BJ (cell line): ENCODE measurements at regions not wholly inside any gene's neighbourhood (a gene's known extent, or its start where the extent isn't known, plus 50 kb on each side); places are given as distances from the start of the nearest gene placed in this dataset.

Source experiments
- CTCF ChIA-PET: fragments of 350-600 bp; formaldehyde crosslinking; extraction: SDS; loops from one replicate; lab custom pipeline; 2021; ENCODE audit warnings: antibody characterized with exemption, inconsistent platforms; lab: Yijun Ruan, JAX
- POLR2A ChIA-PET: fragments of 300-600 bp; sonication (Branson Sonifier 250); formaldehyde crosslinking; extraction: SDS; loops from one replicate; lab custom pipeline; 2021; ENCODE audit warnings: antibody characterized with exemption; lab: Charles Lee
- DNase-seq: peaks from one replicate; pipeline ENCODE4 v3.0.0-alpha.2; 2011; ENCODE audit warnings: low read depth
- H3K27me3 ChIP-seq: 2 replicates; pipeline ENCODE4 v1.6.0; 2011; ENCODE audit warnings: low read length; ENCODE audit not compliant: control insufficient read depth, insufficient read depth
- H3K36me3 ChIP-seq: 2 replicates; pipeline ENCODE4 v1.5.1; 2011; ENCODE audit warnings: low read length; ENCODE audit not compliant: control insufficient read depth, insufficient read depth
- H3K4me3 ChIP-seq: 2 replicates; pipeline ENCODE4 v1.5.1; 2011; ENCODE audit warnings: low read depth, mild to moderate bottlenecking, control low read depth, low read length
- TF ChIP-seq, protein P1 (sequence below): IDR thresholded peaks from 2 replicates; pipeline ENCODE4 v1.5.1; 2011; ENCODE audit warnings: low read depth, mild to moderate bottlenecking, control low read depth, inconsistent platforms, low read length, moderate library complexity; ENCODE audit not compliant: insufficient read depth

DNA sequence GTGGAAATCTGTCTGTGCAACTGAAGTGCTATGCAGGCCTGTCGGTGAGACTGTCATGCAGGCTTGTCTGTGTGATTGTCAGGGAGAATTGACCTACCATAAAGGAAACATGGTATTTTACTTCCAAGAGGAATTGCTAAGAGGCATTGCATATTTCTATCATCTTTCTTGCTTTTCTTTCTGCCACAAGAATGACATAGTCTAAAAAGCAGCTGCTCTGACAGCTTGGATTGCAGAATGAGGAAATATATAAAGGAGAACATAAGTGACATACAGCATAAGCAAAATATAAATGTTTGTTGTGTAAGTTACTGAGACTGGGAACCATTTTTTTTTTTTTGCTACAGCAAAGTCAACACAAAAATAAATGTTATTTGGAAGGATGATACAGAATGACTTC is 105.1 kb downstream of the MANEA start:
- ChIA-PET CTCF (no interaction called here), POLR2A (no interaction called here)
- no peaks in the 10 kb centered on the region for H3K36me3 ChIP-seq
- no peak overlapping the region for H3K4me3 ChIP-seq
- H3K27me3 ChIP-seq: no peaks in the 10 kb centered on the region
- TF ChIP-seq, protein P1, sequence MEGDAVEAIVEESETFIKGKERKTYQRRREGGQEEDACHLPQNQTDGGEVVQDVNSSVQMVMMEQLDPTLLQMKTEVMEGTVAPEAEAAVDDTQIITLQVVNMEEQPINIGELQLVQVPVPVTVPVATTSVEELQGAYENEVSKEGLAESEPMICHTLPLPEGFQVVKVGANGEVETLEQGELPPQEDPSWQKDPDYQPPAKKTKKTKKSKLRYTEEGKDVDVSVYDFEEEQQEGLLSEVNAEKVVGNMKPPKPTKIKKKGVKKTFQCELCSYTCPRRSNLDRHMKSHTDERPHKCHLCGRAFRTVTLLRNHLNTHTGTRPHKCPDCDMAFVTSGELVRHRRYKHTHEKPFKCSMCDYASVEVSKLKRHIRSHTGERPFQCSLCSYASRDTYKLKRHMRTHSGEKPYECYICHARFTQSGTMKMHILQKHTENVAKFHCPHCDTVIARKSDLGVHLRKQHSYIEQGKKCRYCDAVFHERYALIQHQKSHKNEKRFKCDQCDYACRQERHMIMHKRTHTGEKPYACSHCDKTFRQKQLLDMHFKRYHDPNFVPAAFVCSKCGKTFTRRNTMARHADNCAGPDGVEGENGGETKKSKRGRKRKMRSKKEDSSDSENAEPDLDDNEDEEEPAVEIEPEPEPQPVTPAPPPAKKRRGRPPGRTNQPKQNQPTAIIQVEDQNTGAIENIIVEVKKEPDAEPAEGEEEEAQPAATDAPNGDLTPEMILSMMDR: no peak
- no peak for DNase-seq

DNA sequence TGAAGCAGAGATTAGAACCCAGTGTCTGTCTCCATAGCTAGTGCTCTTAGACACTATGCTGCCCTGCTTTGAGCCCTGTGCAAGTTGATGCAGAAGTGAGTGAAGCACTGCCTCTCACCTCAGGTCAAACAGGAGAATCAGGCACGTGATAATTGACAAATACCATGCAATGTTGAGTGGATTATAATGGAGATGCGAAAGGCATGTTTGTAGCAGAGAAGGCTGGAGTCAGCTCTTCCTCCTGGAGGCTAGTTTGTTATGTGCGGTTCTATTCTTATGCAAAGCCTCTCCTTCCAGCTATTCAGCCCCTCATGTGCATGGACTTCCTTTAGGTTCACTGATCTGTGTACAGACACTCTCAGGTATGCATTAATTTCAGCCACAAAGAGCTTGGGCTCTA is 108.5 kb downstream of the MANEA start:
- Histone ChIP-seq H3K27me3 (no peaks in the 10 kb centered on the region), H3K4me3 (no peak overlapping the region), H3K36me3 (no peaks in the 10 kb centered on the region)
- TF ChIP-seq, protein P1: no peak
- POLR2A ChIA-PET: no interaction called here
- CTCF ChIA-PET: no interaction called here
- DNase-seq: no peak

DNA sequence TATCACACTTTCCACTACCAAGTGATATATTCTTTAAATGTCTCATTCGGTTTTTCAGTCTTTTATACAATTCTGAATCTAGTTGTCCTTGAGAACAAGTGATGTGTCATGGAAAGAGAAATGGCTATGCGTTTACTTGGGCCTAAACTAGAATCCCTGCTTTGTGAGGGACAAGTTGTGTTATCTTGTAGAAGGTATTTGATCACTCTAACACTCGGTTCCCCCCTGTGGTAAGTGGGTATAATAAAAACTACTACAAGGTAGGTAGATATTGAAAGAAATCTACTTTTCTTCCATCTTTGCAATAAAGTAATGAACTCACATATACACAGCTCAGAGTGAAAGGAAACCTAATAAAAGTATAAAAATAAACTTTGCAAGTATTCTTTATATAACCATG is 108.9 kb downstream of the MANEA start:
- no peaks in the 10 kb centered on the region for H3K27me3 ChIP-seq

DNA sequence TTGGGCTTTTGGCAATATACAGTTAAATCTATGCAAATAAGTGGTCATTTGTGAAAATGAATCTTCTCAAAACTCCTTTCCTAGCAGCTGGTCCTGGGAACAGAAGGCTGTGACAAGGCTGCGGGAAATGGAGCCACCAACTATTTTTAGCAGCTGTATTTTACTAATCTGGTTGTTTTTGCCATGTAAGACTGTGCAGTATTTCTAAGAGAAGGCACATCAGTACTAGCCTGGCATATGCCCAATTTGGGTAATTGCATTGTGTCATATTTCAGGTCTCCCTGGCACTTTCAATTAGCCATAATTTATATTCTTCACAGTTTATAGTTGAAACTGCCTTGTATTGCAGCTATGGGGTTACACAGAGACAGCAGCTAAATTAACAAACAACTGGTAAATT is 109.6 kb downstream of the MANEA start:
- CTCF ChIA-PET: no interaction called here
- no peak for DNase-seq
- TF ChIP-seq, protein P1: no peak
- H3K4me3 ChIP-seq: no peak overlapping the region
- H3K27me3 ChIP-seq: no peaks in the 10 kb centered on the region
- H3K36me3 ChIP-seq: no peaks in the 10 kb centered on the region
- POLR2A ChIA-PET: no interaction called here

More for the DNA sequence above, 108.9 kb downstream of the MANEA start:
- TF ChIP-seq, protein P1: no peak
- no peak overlapping the region for H3K4me3 ChIP-seq
- DNase-seq: no peak
- POLR2A ChIA-PET: no interaction called here
- CTCF ChIA-PET: no interaction called here
- H3K36me3 ChIP-seq: no peaks in the 10 kb centered on the region

DNA sequence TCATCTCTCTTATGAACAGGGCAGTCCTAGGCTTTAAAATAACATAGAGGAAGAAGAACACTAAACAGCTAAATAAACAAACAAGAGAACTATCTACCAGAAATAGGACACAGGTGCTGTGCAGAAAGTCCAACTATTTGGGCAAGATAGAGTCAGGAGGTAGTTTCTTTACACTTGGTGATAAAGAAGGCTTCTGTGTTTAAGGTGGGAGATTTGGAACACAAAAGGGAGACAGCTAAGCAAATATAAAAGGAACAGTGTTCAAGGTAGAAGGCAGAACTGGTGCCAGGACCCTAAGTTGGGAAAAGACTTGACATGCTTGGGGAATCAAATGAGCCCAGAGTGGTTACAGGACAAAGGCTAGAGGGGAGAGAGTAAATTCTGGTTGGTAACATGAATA is 110.5 kb downstream of the MANEA start:
- no peaks in the 10 kb centered on the region for H3K27me3 ChIP-seq
- TF ChIP-seq, protein P1: no peak
- ChIA-PET POLR2A (no interaction called here), CTCF (no interaction called here)
- H3K36me3 ChIP-seq: no peaks in the 10 kb centered on the region
- DNase-seq: no peak
- H3K4me3 ChIP-seq: no peak overlapping the region
